ENCODE measurements at regions not wholly inside any gene's neighbourhood (a gene's known extent, or its start where the extent isn't known, plus 50 kb on each side); places are given as distances from the start of the nearest gene placed in this dataset.

GRCh38 chr6:141914646-141915045 is 218.1 kb upstream of the GJE1 start:
- H3K27ac Mint-ChIP-seq (ENCODE audit: unreplicated experiment): no peak overlapping the region
- FAIRE-seq: no peak
- no peaks in the 10 kb centered on the region for H3K9me3 ChIP-seq (ENCODE audit: insufficient read depth, low read depth, low read length)
- no peak overlapping the region for H3K4me3 ChIP-seq (ENCODE audit: insufficient read depth, low read depth, low read length)
- no peaks in the 10 kb centered on the region for H3K4me1 Mint-ChIP-seq (ENCODE audit: low read depth, unreplicated experiment)
- no peak overlapping the region for H3K4me2 ChIP-seq (ENCODE audit: low read length)
- H3K36me3 Mint-ChIP-seq (ENCODE audit: low read depth, unreplicated experiment): no peaks in the 10 kb centered on the region
- H4K20me1 ChIP-seq (ENCODE audit: insufficient read depth, low read length): no peaks in the 10 kb centered on the region
- H2AFZ ChIP-seq (ENCODE audit: low read depth, low read length): no peak overlapping the region
- H3K4me1 ChIP-seq (ENCODE audit: insufficient read depth, low read length): no peaks in the 10 kb centered on the region
- H3K27ac ChIP-seq (ENCODE audit: low read depth, low read length): no peak overlapping the region
- no peaks in the 10 kb centered on the region for H3K9me3 Mint-ChIP-seq (ENCODE audit: unreplicated experiment)
- no peaks in the 10 kb centered on the region for H3K36me3 ChIP-seq (ENCODE audit: insufficient read depth, low read length)
- H3K27me3 ChIP-seq (ENCODE audit: insufficient read depth, low read length): no peaks in the 10 kb centered on the region
- no peak overlapping the region for H3K9ac ChIP-seq (ENCODE audit: low read length)
- DNase-seq (ENCODE audit: low read depth): no peak
- TF ChIP-seq EZH2 (IDR thresholded peaks at IDR 0.05; ENCODE audit: insufficient read depth, low read length): no peak
- TF ChIP-seq, protein P1, sequence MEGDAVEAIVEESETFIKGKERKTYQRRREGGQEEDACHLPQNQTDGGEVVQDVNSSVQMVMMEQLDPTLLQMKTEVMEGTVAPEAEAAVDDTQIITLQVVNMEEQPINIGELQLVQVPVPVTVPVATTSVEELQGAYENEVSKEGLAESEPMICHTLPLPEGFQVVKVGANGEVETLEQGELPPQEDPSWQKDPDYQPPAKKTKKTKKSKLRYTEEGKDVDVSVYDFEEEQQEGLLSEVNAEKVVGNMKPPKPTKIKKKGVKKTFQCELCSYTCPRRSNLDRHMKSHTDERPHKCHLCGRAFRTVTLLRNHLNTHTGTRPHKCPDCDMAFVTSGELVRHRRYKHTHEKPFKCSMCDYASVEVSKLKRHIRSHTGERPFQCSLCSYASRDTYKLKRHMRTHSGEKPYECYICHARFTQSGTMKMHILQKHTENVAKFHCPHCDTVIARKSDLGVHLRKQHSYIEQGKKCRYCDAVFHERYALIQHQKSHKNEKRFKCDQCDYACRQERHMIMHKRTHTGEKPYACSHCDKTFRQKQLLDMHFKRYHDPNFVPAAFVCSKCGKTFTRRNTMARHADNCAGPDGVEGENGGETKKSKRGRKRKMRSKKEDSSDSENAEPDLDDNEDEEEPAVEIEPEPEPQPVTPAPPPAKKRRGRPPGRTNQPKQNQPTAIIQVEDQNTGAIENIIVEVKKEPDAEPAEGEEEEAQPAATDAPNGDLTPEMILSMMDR (IDR thresholded peaks at IDR 0.05; ENCODE audit: insufficient read depth, low read depth, low read length): no peak
- no peaks in the 10 kb centered on the region for H3K79me2 ChIP-seq (ENCODE audit: insufficient read depth, low read length)
- H3K27me3 Mint-ChIP-seq (ENCODE audit: low read depth, unreplicated experiment): no peaks in the 10 kb centered on the region
- H3K4me3 Mint-ChIP-seq (ENCODE audit: unreplicated experiment): no peak overlapping the region

- Histone ChIP-seq H3K4me3 (ENCODE audit: insufficient read depth, low read depth, low read length) (no peak overlapping the region), H3K27ac (ENCODE audit: low read depth, low read length) (no peak overlapping the region), H3K36me3 (ENCODE audit: insufficient read depth, low read length) (no peaks in the 10 kb centered on the region), H3K9ac (ENCODE audit: low read length) (no peak overlapping the region), H2AFZ (ENCODE audit: low read depth, low read length) (no peak overlapping the region), H3K4me1 (ENCODE audit: insufficient read depth, low read length) (no peaks in the 10 kb centered on the region), H3K9me3 (ENCODE audit: insufficient read depth, low read depth, low read length) (no peaks in the 10 kb centered on the region), H4K20me1 (ENCODE audit: insufficient read depth, low read length) (no peaks in the 10 kb centered on the region), H3K27me3 (ENCODE audit: insufficient read depth, low read length) (no peaks in the 10 kb centered on the region), H3K79me2 (ENCODE audit: insufficient read depth, low read length) (no peaks in the 10 kb centered on the region), H3K4me2 (ENCODE audit: low read length) (no peak overlapping the region)
- TF ChIP-seq, protein P1 (IDR thresholded peaks at IDR 0.05; ENCODE audit: insufficient read depth, low read depth, low read length): no peak
- TF ChIP-seq EZH2 (IDR thresholded peaks at IDR 0.05; ENCODE audit: insufficient read depth, low read length): no peak
- no peaks in the 10 kb centered on the region for H3K36me3 Mint-ChIP-seq (ENCODE audit: low read depth, unreplicated experiment)
- H3K9me3 Mint-ChIP-seq (ENCODE audit: unreplicated experiment): no peaks in the 10 kb centered on the region
- H3K4me1 Mint-ChIP-seq (ENCODE audit: low read depth, unreplicated experiment): no peaks in the 10 kb centered on the region
- H3K27ac Mint-ChIP-seq (ENCODE audit: unreplicated experiment): no peak overlapping the region
- H3K4me3 Mint-ChIP-seq (ENCODE audit: unreplicated experiment): no peak overlapping the region
- FAIRE-seq (no peak), DNase-seq (ENCODE audit: low read depth) (no peak)
- H3K27me3 Mint-ChIP-seq (ENCODE audit: low read depth, unreplicated experiment): no peaks in the 10 kb centered on the region
Observed at GRCh38 chr6:141906569-141907080, 226.1 kb upstream of the GJE1 start.

- no peak overlapping the region for H2AFZ ChIP-seq (ENCODE audit: low read depth, low read length)
- H3K4me1 ChIP-seq (ENCODE audit: insufficient read depth, low read length): no peaks in the 10 kb centered on the region
- Mint-ChIP-seq H3K27ac (ENCODE audit: unreplicated experiment) (no peak overlapping the region), H3K36me3 (ENCODE audit: low read depth, unreplicated experiment) (no peaks in the 10 kb centered on the region), H3K9me3 (ENCODE audit: unreplicated experiment) (no peaks in the 10 kb centered on the region), H3K27me3 (ENCODE audit: low read depth, unreplicated experiment) (no peaks in the 10 kb centered on the region), H3K4me1 (ENCODE audit: low read depth, unreplicated experiment) (no peaks in the 10 kb centered on the region), H3K4me3 (ENCODE audit: unreplicated experiment) (no peak overlapping the region)
- H3K4me2 ChIP-seq (ENCODE audit: low read length): no peak overlapping the region
- TF ChIP-seq, protein P1 (IDR thresholded peaks at IDR 0.05; ENCODE audit: insufficient read depth, low read depth, low read length): no peak
- no peak for TF ChIP-seq EZH2 (IDR thresholded peaks at IDR 0.05; ENCODE audit: insufficient read depth, low read length)
- no peaks in the 10 kb centered on the region for H3K79me2 ChIP-seq (ENCODE audit: insufficient read depth, low read length)
- no peaks in the 10 kb centered on the region for H3K36me3 ChIP-seq (ENCODE audit: insufficient read depth, low read length)
- no peaks in the 10 kb centered on the region for H3K27me3 ChIP-seq (ENCODE audit: insufficient read depth, low read length)
- H3K9ac ChIP-seq (ENCODE audit: low read length): no peak overlapping the region
- H3K27ac ChIP-seq (ENCODE audit: low read depth, low read length): no peak overlapping the region
- no peak overlapping the region for H3K4me3 ChIP-seq (ENCODE audit: insufficient read depth, low read depth, low read length)
- DNase-seq (ENCODE audit: low read depth) (no peak), FAIRE-seq (no peak)
- H3K9me3 ChIP-seq (ENCODE audit: insufficient read depth, low read depth, low read length): peaks cover 8% of the 10 kb centered on the region
- no peaks in the 10 kb centered on the region for H4K20me1 ChIP-seq (ENCODE audit: insufficient read depth, low read length)
Observed at GRCh38 chr6:141890661-141891060, 242.1 kb upstream of the GJE1 start.
